Esophagus squamous epithelium (tissue), 5 donors: ENCODE measurements at regions not wholly inside any gene's neighbourhood (a gene's known extent, or its start where the extent isn't known, plus 50 kb on each side); places are given as distances from the start of the nearest gene placed in this dataset.

Experiments used
- DNase-seq: peaks from one replicate; lab custom pipeline; 2025; lab: John Stamatoyannopoulos, UW
- H3K27ac ChIP-seq, 4 donors: fragments of 200-600 bp; sonication (generic); one replicate each; pipeline ENCODE4 v1.5.1; 2016 to 2019; ENCODE audit warnings: mild to moderate bottlenecking in 1 of 4
- H3K27me3 ChIP-seq, 4 donors: fragments of 200-600 bp; sonication (generic); 1 replicate in 3 of 4; 2 replicates in 1 of 4; pipeline versions ENCODE4 v1.5.1 to v1.6.0; 2017 to 2021; ENCODE audit warnings: antibody characterized with exemption in 1 of 4
- H3K36me3 ChIP-seq, 3 donors: fragments of 200-600 bp; sonication (generic); one replicate each; pipeline ENCODE4 v1.5.1; 2016 to 2019
- H3K4me1 ChIP-seq, 3 donors: fragments of 200-600 bp; sonication (generic); one replicate each; pipeline ENCODE4 v1.5.1; 2017 to 2019
- H3K4me3 ChIP-seq, 4 donors: fragments of 200-600 bp; sonication (generic); 1 replicate in 3 of 4; 2 replicates in 1 of 4; pipeline ENCODE4 v1.5.1; 2016 to 2019; ENCODE audit warnings: mild to moderate bottlenecking in 2 of 4, moderate library complexity in 1 of 4
- H3K9me3 ChIP-seq, 3 donors: fragments of 200-600 bp; sonication (generic); one replicate each; pipeline ENCODE4 v1.5.1; 2016 to 2019
- CTCF ChIP-seq, 6 experiments: fragments of 450-650 bp in 4 of 6; fragments of 200-600 bp in 2 of 6; sonication (generic) in 2 of 6; IDR thresholded peaks; one replicate each; pipeline ENCODE4 v1.5.1; 2016 to 2019; ENCODE audit warnings: antibody characterized with exemption in 6 of 6, mild to moderate bottlenecking in 4 of 6, moderate library complexity in 4 of 6
- POLR2A ChIP-seq, 4 donors: fragments of 450-650 bp; IDR thresholded peaks; one replicate each; pipeline ENCODE4 v1.6.1; 2017; ENCODE audit warnings: antibody characterized with exemption in 4 of 4, mild to moderate bottlenecking in 4 of 4, moderate library complexity in 3 of 4
- WGBS, 2 donors: methylation state at CpG; one replicate each; pipeline ENCODE4 v1.1.5; 2018; 5-methylcytosine and 5-hydroxymethylcytosine counted together
- intact Hi-C: fragments of 100-400 bp; cut with DNase I; formaldehyde crosslinking; loops from one replicate; pipeline ENCODE4 v1.15.0; 2022
- donor health status: DM: yes; HTN: yes; CAD: no.

GRCh38 chr6:105733556-105734162 is 330.8 kb upstream of the PREP start:
- H3K36me3 ChIP-seq = no peaks in the 10 kb centered on the region
- 51 to 57% methylated on average over 4 of the region's 4 CpGs for WGBS, 2 donors
- intact Hi-C loops = no loop called here
- H3K4me1 ChIP-seq = peaks cover 0 to 3% (median 0%) of the 10 kb centered on the region in 3 donors
- no peaks in the 10 kb centered on the region for H3K9me3 ChIP-seq
- TF ChIP-seq POLR2A (IDR thresholded peaks at IDR 0.05) (no peak), CTCF (IDR thresholded peaks at IDR 0.05) (peak; percentile 25 to 77 (median 61))
- no peak overlapping the region for H3K4me3 ChIP-seq
- no peaks in the 10 kb centered on the region for H3K27me3 ChIP-seq
- no peak for DNase-seq
- H3K27ac ChIP-seq = no peak overlapping the region

GRCh38 chr6:105728995-105729394 is 326.1 kb upstream of the PREP start:
- H3K27ac ChIP-seq = no peak overlapping the region
- H3K36me3 ChIP-seq = no peaks in the 10 kb centered on the region
- 13 to 32% methylated on average over 1 of the region's 1 CpG for WGBS, 2 donors
- H3K27me3 ChIP-seq = no peaks in the 10 kb centered on the region
- H3K4me1 ChIP-seq = peaks cover 0 to 3% (median 0%) of the 10 kb centered on the region in 3 donors
- intact Hi-C loops = no loop called here
- no peak overlapping the region for H3K4me3 ChIP-seq
- no peaks in the 10 kb centered on the region for H3K9me3 ChIP-seq
- TF ChIP-seq CTCF (IDR thresholded peaks at IDR 0.05) (no peak), POLR2A (IDR thresholded peaks at IDR 0.05) (no peak)
- DNase-seq = no peak

- Histone ChIP-seq H3K9me3 (no peaks in the 10 kb centered on the region), H3K4me3 (no peak overlapping the region), H3K4me1 (peaks cover 0 to 3% (median 0%) of the 10 kb centered on the region in 3 donors), H3K36me3 (no peaks in the 10 kb centered on the region), H3K27ac (no peak overlapping the region), H3K27me3 (no peaks in the 10 kb centered on the region)
- 74 to 82% methylated on average over 4 of the region's 4 CpGs for WGBS, 2 donors
- DNase-seq = no peak
- intact Hi-C loops = no loop called here
- TF ChIP-seq POLR2A (IDR thresholded peaks at IDR 0.05) (no peak), CTCF (IDR thresholded peaks at IDR 0.05) (no peak)
Observed at GRCh38 chr6:105726902-105727655, 324.2 kb upstream of the PREP start.

- no peak overlapping the region for H3K4me3 ChIP-seq
- H3K27me3 ChIP-seq = no peaks in the 10 kb centered on the region
- H3K27ac ChIP-seq = no peak overlapping the region
- no peak for DNase-seq
- TF ChIP-seq POLR2A (IDR thresholded peaks at IDR 0.05) (no peak), CTCF (IDR thresholded peaks at IDR 0.05) (no peak)
- intact Hi-C loops = no loop called here
- H3K36me3 ChIP-seq = no peaks in the 10 kb centered on the region
- H3K9me3 ChIP-seq = peaks cover 0 to 7% (median 0%) of the 10 kb centered on the region in 3 donors
- no peaks in the 10 kb centered on the region for H3K4me1 ChIP-seq
Observed at GRCh38 chr6:105714846-105715245, 312.0 kb upstream of the PREP start.

GRCh38 chr6:105713474-105714118 is 310.7 kb upstream of the PREP start:
- no peaks in the 10 kb centered on the region for H3K27me3 ChIP-seq
- intact Hi-C loops = no loop called here
- no peak for TF ChIP-seq CTCF (IDR thresholded peaks at IDR 0.05)
- no peak for TF ChIP-seq POLR2A (IDR thresholded peaks at IDR 0.05)
- H3K27ac ChIP-seq = no peak overlapping the region
- DNase-seq = no peak
- H3K4me1 ChIP-seq = no peaks in the 10 kb centered on the region
- H3K36me3 ChIP-seq = no peaks in the 10 kb centered on the region
- no peak overlapping the region for H3K4me3 ChIP-seq
- WGBS, 2 donors = 80 to 92% methylated on average over 1 of the region's 1 CpG
- peaks cover 0 to 7% (median 0%) of the 10 kb centered on the region in 3 donors for H3K9me3 ChIP-seq
